Inflammatory macrophage treated with lipopolysaccharide for 1 hour (primary cell): ENCODE measurements at regions not wholly inside any gene's neighbourhood (a gene's known extent, or its start where the extent isn't known, plus 50 kb on each side); places are given as distances from the start of the nearest gene placed in this dataset.
"Not testable (repeated sequence)": the region's sequence is repeated elsewhere in the genome, so short reads cannot be mapped to it uniquely, and the experiment has no call there.

Source experiments
- DNase-seq, 2 donors: peaks; one replicate each; pipeline ENCODE4 v3.0.0-alpha.2; 2020 to 2022

DNA sequence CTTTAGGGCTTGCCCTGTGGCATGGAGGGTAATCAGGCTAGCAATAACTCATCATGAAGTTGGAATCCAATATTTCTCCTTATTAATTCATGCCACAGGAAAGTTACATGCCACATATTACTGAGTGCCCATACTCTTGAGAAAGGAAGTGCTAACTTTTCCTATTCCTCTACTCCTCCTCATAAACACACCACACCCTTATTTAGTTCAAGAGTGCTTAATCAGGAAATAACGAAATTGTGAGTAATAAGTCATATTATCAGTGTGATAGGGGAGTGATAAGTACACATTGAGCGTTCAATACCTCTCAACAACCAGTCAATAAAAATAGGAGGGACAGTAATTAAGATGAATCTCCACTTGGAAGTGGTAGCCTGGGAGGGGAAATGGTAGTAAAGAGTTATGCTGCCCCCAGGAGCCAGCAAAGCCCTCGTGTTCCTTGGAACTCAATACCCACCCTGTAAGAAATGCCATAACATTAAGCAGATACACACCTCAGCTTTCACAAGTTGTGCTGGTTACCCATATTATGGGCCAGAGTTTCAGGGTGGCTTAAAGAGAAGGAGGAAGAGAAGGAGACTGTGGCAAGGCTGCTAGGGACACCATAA, 410.0 kb upstream of the NR3C2 start:
- no peak for DNase-seq

DNA sequence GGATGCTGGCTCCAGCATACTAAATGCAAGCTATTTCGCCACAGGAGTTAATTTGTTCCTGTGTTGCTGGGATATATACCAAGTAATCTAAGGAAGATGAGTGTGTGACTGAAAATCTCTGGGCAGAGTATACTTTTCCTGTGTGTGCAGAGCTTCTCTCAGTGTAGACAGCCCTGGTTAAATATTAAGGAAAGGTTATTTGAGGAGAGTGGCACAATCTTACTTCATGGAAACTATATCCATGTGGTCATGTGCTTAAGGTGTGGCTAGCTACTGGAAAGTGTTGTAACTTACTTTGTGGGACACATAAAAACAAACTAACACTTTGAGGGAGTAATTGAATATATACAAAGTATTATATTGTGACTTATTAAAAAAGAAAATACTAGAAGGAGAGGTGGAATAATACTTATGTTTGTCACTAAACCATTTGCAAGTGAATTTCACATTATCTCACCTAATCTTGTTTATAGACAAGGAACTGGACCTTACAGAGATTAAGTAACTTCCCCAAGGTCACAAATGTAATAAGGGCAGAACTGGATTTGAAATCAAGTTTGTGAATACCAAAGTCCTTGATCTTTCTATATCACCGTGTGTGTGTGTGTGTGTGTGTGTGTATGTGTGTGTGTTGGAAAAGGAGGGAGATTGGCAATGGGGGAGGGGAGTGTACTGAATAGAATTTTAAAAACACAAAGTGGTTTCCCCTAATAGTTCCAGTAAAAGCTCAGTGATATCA, 408.2 kb upstream of the NR3C2 start:
- DNase-seq: no peak

- DNase-seq: no peak
Observed at GRCh38 chr4:148849581-148849980, 407.4 kb upstream of the NR3C2 start.

DNA sequence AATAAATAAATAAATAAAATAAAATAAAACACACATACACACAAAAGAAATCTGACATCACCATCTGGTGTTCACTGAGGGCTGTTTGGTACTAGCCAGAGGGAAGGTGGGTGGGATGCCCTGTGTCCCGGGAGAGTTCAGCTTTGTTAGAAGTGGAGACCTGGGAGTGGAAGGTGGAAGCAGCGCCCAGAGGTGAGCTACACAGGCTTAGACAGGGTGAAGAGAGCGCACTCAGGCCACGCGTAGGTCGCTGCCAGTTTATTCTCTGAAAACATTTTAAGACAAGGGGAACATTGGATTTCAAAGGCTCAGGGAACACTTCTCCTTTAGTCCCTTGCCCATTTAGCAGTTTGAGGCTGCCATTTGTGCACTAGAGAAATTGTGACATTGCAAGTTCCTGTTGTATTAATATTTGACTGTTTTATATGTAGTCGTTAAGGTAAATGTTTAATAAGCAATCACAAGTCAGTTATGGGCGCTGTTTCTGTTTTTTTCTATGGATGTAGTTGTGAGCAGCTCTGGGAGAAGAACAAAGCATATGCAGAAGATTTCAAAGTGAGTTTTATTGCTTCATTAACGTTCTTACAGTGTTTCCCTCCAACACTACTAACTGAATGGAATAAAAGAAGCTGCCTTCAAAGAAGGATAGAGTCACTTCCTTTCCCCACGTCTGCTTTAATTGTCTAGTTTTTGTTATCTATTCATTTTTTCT, 405.5 kb upstream of the NR3C2 start:
- DNase-seq: no peak

DNA sequence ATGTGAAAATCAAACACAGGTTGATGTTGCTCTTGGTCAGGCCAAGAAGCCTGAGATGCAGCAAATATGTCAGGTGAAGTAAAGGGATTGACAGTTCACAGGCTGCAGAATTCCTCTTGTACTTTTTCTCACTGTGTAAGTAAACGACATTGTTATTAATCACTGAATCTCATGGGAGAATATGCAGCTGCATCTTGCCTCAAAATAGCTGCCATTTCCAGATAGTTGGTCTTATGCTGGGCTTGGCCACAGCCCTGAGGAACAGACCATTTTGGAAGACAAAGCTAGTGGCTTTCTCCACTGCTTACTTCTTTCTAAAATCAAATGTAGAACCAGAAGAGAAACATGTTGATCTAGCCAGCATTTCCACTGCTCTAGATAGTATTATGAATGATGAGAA, 403.4 kb upstream of the NR3C2 start:
- no peak for DNase-seq

DNA sequence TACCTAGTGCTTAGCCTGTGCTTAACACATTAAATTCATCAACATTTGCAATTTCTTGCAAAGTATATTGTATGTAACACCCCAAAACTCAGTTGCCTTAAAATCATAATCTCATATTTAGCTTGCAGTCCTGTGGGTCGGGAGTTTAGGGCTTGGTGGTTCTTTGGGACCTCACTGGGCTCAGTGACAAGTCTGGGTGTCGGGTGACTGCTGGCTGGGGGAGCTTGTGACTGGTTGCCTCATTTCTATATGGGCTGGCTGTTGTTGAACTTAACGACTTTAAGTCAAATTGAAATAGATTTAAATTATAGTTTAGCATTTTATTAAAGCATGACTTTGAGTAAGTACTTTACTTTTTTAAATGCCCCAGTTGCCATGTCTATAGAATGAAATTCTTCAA, 401.4 kb upstream of the NR3C2 start:
- DNase-seq: no peak

DNA sequence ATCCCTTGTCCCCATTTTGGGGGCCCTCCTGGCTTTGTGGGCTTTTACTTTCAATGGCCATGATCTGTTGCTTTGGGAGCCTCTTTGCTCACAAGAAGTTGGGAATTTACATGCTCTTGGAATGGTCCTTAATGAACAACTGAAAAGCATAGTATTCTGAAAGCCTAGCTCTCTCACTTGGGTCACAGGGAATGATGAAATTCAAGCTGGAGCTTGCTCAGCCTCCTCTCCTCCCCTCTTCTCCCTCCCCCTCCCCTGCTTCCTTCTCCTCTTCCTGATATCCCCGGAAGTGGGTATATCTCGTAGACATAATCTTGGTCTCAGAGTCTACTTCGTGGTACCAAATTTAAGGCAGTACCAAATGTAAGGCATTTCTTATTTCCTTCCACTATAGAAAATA, 400.6 kb upstream of the NR3C2 start:
- DNase-seq: no peak

DNA sequence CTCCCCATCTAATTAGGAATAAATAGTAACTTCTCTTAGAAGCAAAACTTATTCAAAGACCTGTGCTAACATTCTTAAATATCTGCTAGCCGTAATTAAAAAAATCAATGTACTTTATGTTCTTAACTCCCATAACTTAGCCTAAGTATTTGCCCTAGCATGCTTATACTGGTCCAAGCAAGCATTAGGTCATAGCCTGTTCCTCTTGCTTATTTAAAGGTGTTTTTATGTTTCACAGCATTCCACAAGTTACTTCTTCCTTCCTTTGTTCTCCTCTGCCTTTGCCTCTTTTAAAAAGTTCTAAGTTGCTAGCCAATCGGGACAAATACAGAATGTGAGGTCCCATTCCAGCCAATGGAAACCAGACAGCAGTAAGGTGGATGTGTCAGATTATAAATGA, 395.4 kb upstream of the NR3C2 start:
- DNase-seq: not testable (repeated sequence)

- DNase-seq: peak; percentile 66 to 78
Observed at GRCh38 chr4:148834804-148835631, 392.8 kb upstream of the NR3C2 start.

GRCh38 chr4:148831945-148832344, 389.7 kb upstream of the NR3C2 start:
- peak in 1 of 2 donors; percentile 3 for DNase-seq

DNA sequence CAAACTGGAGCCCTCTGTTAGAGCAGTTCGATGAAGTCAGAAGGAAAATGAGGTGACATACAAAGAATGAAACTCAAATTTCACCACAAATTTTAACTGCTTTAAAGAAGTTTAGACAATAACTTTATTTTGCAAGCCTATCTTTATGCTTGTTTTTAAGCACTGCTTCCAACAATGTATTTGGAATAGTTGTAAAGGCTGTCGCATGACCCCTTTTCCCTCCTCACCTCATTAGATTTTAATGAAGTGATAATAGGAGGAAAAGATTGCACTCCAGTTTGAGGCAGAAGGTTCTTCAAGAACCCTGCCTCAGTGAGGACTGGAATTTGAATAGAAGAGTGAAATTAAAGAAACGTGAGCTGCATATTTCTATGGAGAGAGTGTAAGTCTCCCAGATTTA, 386.1 kb upstream of the NR3C2 start:
- no peak for DNase-seq

- DNase-seq: no peak
Observed at GRCh38 chr4:148827781-148828180, 385.6 kb upstream of the NR3C2 start.

DNA sequence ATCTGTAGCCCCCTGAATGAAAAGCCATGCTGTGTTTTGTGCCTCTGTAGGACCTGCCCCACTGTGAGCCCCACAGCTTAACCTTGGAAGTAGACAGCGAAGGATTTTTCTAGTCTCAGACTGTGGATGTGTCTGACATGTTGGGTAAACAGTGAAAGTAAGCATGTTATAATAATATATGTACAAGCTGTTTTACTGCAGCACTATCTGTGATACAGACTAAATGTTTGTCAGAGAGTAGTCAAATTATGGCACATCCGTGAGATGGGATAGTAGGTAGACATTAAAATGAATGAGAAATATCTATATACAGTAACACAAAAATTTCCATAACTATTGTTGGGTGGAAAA, 381.2 kb upstream of the NR3C2 start:
- DNase-seq: no peak

- no peak for DNase-seq
Observed at GRCh38 chr4:148822572-148823418, 380.6 kb upstream of the NR3C2 start.

GRCh38 chr4:148814030-148814429, 371.8 kb upstream of the NR3C2 start:
- no peak for DNase-seq

- DNase-seq: no peak
Observed at GRCh38 chr4:148813289-148813688, 371.1 kb upstream of the NR3C2 start.

- no peak for DNase-seq
Observed at GRCh38 chr4:148812101-148812500, 369.9 kb upstream of the NR3C2 start.

GRCh38 chr4:148810461-148810860, 368.2 kb upstream of the NR3C2 start:
- no peak for DNase-seq

DNA sequence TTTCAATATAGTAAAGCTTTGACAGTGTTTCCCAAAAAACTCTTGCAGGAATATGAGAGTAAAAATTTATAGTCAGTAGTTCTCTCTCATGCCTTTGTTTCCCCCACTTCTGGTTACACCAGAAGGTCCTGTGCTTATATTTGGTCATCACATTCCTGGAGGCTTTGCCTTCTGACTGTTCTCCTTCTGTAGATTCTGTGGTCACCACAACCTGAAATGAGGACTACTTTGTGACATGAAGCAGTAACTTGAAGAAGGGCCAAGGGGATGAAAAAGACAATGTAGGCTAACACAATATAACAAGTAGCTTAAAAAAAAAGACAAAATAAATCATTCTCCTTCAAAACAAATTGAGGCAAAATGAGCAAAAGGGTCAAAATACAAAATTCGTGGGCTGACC, 366.2 kb upstream of the NR3C2 start:
- DNase-seq: no peak

GRCh38 chr4:148800940-148801339, 358.7 kb upstream of the NR3C2 start:
- DNase-seq: no peak

DNA sequence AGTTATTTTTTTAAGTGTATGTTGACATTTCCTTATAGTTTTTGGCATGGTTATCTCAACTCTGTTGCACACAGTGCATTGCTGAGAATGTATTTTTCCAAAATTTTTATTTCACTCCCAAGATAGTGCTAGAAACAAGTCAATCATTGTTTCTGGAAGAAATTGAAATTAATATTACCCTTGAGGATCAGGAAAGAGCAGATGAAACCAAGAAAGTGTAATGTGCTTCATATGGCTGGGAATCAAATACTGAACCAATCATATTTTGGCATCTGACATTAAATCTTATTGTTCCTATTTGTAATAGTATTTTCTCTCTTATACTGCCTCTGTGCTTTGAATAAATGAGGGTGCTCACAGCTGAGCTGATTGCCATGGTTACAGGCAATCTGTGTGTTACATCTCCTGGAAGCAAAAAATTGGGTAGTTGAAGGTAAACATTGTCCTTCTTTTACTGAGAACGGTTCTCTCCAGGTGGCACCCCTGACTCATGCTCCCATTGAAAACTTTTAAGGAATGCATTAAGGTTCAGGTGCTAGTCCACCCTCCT, 358.2 kb upstream of the NR3C2 start:
- DNase-seq: no peak
